HUES64 (cell line): ENCODE measurements at regions not wholly inside any gene's neighbourhood (a gene's known extent, or its start where the extent isn't known, plus 50 kb on each side); places are given as distances from the start of the nearest gene placed in this dataset.
"Not testable (repeated sequence)": the region's sequence is repeated elsewhere in the genome, so short reads cannot be mapped to it uniquely, and the experiment has no call there.

ENCODE experiments used
- H3K27ac ChIP-seq: 2 replicates; pipeline ENCODE4 v1.7.0; 2013; ENCODE audit warnings: low read depth, low read length, inconsistent platforms
- H3K27me3 ChIP-seq: 2 replicates; pipeline ENCODE4 v1.6.1; 2013; ENCODE audit warnings: mild to moderate bottlenecking, low read length; ENCODE audit not compliant: insufficient read depth
- H3K36me3 ChIP-seq: 2 replicates; pipeline ENCODE4 v1.6.1; 2013; ENCODE audit warnings: mild to moderate bottlenecking, low read length; ENCODE audit not compliant: insufficient read depth
- H3K4me1 ChIP-seq: 2 replicates; pipeline ENCODE4 v1.6.1; 2013; ENCODE audit warnings: mild to moderate bottlenecking, low read length, moderate library complexity; ENCODE audit not compliant: insufficient read depth
- H3K4me3 ChIP-seq: 2 replicates; pipeline ENCODE4 v1.5.1; 2013; ENCODE audit warnings: mild to moderate bottlenecking, low read length, moderate library complexity
- H3K9ac ChIP-seq: 2 replicates; pipeline ENCODE4 v1.6.1; 2013; ENCODE audit warnings: mild to moderate bottlenecking, low read depth, low read length
- H3K9me3 ChIP-seq: 2 replicates; pipeline ENCODE4 v1.6.1; 2013; ENCODE audit warnings: low read depth, low read length; ENCODE audit not compliant: insufficient read depth
- WGBS: fragments of 150-250, 120-280 bp; methylation state at CpG from one replicate; pipeline ENCODE4 v1.1.7; 2013; ENCODE audit warnings: missing lambda C conversion rate; 5-methylcytosine and 5-hydroxymethylcytosine counted together

DNA sequence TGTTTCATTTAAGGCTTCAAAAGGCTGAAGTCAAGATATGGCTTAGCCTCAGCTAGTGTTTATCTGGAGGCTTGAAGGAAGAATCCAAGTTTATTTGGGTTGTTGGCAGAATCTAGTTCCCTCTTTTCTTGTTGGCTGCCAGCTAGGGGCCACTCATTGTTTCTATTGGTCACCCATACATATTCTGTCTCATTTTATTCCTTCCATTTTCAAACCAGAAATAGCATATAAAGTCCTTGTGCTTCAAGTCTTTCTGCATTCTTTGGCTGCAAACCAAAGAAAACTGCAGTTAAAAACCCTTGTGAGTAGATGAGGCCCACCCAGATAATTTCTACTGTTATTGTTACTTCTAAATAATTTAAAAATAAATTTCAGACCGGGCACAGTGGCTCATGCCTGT is 301.7 kb downstream of the OXSM start:
- peaks cover 29% of the 10 kb centered on the region for H3K9me3 ChIP-seq
- H3K27ac ChIP-seq, result no peak overlapping the region
- H3K27me3 ChIP-seq, result no peaks in the 10 kb centered on the region
- H3K36me3 ChIP-seq, result no peaks in the 10 kb centered on the region
- no peaks in the 10 kb centered on the region for H3K4me1 ChIP-seq
- H3K4me3 ChIP-seq, result no peak overlapping the region
- WGBS, result no CpG with 5 or more reads among the region's 1 CpG
- H3K9ac ChIP-seq, result no peak overlapping the region

DNA sequence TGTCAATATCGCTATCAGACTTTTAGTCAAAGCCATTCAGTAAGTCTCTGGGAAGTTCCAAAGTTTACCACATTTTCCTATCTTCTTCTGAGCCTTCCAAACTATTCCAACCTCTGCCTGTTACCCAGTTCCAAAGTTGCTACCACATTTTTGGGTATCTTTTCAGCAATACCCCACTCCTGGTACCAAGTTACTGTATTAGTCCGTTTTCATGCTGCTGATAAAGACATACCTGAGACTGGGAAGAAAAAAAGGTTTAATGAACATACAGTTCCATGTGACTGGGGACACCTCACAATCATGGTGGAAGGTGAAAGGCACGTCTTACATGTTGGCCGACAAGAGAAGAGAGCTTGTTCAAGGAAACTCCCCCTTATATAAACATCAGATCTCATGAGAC is 307.2 kb downstream of the OXSM start:
- H3K27me3 ChIP-seq, H3K9ac ChIP-seq, H3K36me3 ChIP-seq, H3K27ac ChIP-seq, H3K4me3 ChIP-seq, H3K4me1 ChIP-seq: not testable (repeated sequence)
- 93% methylated on average over 4 of the region's 4 CpGs for WGBS
- H3K9me3 ChIP-seq, result peaks cover 31% of the 10 kb centered on the region

DNA sequence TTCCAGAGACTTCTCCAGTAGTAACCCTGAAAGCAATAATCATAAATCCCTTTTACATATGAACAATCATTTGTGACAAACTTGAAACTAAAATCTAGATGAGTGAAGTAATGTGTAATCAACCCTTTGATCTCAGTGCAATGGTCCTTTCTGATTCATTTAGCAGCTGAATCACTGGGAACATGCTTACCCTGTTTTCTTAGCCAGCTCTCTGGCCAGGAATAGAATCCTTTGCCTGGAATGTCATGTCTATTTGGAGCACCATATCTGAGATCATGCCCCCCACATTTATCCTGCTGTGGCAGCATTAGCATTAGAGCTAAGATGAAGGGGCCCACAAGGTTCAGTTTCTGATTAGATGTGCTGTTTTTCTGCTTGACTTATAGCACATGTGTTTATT is 309.8 kb downstream of the OXSM start:
- peaks cover 2% of the 10 kb centered on the region; the same call in 1 of the 2 replicates for H3K4me1 ChIP-seq
- no peaks in the 10 kb centered on the region for H3K36me3 ChIP-seq
- no peak overlapping the region for H3K27ac ChIP-seq
- peaks cover 24% of the 10 kb centered on the region for H3K9me3 ChIP-seq
- H3K27me3 ChIP-seq, result no peaks in the 10 kb centered on the region
- no peak overlapping the region for H3K9ac ChIP-seq
- H3K4me3 ChIP-seq, result no peak overlapping the region

DNA sequence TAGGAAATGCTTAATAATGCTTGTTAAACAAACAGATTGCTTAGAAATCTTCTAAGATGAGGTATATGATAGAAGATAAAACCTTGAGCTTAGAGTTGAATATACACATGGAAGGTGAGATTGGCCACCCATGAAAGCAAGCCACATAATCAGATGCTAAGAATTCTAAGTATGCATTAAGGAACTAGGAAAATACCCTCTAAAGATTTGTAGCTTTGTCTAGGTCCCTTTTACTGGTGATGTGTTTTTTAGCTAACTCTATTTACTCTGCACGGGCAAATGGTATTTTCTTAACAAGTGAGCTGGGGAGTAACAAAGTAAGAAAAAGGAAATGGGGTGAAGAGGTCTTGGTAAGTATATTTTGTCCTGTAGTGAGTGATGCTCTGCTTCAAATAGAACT is 310.3 kb downstream of the OXSM start:
- Histone ChIP-seq H3K27ac (no peak overlapping the region), H3K9me3 (peaks cover 20% of the 10 kb centered on the region), H3K27me3 (no peaks in the 10 kb centered on the region), H3K4me3 (no peak overlapping the region), H3K36me3 (no peaks in the 10 kb centered on the region), H3K4me1 (peaks cover 7% of the 10 kb centered on the region; the same call in 1 of the 2 replicates), H3K9ac (no peak overlapping the region)
- WGBS, result 94% methylated on average over 1 of the region's 1 CpG

DNA sequence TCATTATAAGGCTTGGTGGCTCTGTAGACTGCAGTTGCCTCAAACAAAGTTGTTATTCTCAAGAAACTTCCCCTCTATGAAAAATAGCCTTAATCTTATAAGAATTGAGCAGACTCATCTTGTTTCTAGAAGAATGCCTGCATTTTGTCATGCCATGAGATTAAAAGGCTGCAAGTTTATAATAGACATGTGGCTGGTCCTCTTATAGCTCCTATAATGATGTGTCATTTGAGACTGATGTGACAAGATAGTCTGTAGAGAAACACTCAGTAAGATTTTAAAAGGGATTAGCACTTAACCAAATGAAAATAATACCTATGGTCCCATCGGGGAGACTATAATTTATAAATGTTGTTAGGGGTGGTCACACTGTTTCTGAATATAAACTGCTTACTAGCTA is 312.5 kb downstream of the OXSM start:
- peaks cover 16% of the 10 kb centered on the region for H3K4me1 ChIP-seq
- H3K4me3 ChIP-seq, result no peak overlapping the region
- no peaks in the 10 kb centered on the region for H3K36me3 ChIP-seq
- H3K9me3 ChIP-seq, result peaks cover 9% of the 10 kb centered on the region
- no peaks in the 10 kb centered on the region for H3K27me3 ChIP-seq
- H3K9ac ChIP-seq, result no peak overlapping the region
- H3K27ac ChIP-seq, result no peak overlapping the region
- no CpG with 5 or more reads among the region's 1 CpG for WGBS

DNA sequence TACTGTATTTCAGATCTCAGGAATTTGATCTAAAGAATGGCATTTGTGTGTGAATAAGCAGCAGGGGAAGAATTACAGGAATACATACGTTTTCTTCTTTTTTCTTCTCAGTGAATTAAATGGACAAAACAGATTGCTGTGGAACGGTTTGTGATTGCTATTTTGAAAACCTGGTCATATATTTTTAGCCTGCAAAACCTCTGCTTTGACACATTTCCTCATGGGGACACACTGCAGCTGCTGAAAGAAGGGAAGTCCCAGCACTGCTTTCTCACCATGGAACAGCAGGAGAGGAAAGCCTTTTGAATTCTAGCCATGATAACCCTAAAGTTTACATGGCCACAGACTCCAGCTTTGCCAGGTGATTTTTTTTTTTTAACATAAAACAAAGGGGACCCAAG is 315.0 kb downstream of the OXSM start:
- 60% methylated on average over 2 of the region's 2 CpGs for WGBS
- Histone ChIP-seq H3K36me3 (no peaks in the 10 kb centered on the region), H3K4me1 (peaks cover 16% of the 10 kb centered on the region), H3K9ac (no peak overlapping the region), H3K27me3 (no peaks in the 10 kb centered on the region), H3K4me3 (no peak overlapping the region), H3K27ac (no peak overlapping the region), H3K9me3 (no peaks in the 10 kb centered on the region)

DNA sequence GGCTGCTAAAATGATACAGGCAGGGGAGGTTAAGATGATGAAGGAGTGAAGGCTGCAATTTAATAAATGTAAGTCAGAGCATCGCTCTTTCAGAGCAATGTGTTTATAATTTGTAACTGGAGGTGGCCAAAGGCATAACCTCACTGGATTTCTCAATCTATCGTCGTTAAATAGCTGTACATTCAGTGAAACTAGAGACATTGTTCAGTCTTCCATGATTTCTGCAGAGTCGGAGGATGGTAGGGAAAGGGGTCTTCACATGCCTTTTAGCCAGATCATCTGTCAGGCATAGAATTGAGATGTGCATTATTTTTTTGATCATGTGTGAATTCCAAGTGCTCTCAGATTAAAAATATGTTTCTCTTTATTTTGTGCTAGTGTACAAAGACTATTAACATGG is 315.4 kb downstream of the OXSM start:
- no peak overlapping the region for H3K9ac ChIP-seq
- H3K27ac ChIP-seq, result no peak overlapping the region
- WGBS, result 91% methylated on average over 4 of the region's 4 CpGs
- no peaks in the 10 kb centered on the region for H3K27me3 ChIP-seq
- H3K4me1 ChIP-seq, result peaks cover 16% of the 10 kb centered on the region
- no peaks in the 10 kb centered on the region for H3K36me3 ChIP-seq
- H3K9me3 ChIP-seq, result no peaks in the 10 kb centered on the region
- no peak overlapping the region for H3K4me3 ChIP-seq

DNA sequence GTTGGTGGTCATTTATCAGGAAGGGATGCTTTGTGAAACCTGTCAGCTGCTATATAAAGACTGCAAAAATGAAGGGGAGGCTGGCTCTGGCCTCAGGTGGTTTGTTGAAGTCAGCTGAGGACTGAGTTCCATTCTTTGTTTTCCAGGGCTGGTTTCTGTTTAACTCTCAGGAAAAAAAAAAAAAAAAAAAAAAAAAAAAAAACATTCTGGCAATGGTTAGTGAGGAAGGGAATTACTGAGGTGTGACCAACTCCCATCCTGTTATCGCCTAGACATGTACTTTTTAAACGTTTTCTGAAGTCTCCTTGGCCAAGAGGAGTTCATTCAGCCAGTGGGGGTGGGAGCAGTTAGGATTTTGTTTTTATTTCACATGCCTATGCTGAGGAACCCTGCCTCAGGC is 316.3 kb downstream of the OXSM start:
- H3K27ac ChIP-seq, result no peak overlapping the region
- no peaks in the 10 kb centered on the region for H3K27me3 ChIP-seq
- H3K4me1 ChIP-seq, result peaks cover 16% of the 10 kb centered on the region
- no peak overlapping the region for H3K9ac ChIP-seq
- 68% methylated on average over 2 of the region's 2 CpGs for WGBS
- H3K4me3 ChIP-seq, result no peak overlapping the region
- H3K9me3 ChIP-seq, result no peaks in the 10 kb centered on the region
- no peaks in the 10 kb centered on the region for H3K36me3 ChIP-seq

DNA sequence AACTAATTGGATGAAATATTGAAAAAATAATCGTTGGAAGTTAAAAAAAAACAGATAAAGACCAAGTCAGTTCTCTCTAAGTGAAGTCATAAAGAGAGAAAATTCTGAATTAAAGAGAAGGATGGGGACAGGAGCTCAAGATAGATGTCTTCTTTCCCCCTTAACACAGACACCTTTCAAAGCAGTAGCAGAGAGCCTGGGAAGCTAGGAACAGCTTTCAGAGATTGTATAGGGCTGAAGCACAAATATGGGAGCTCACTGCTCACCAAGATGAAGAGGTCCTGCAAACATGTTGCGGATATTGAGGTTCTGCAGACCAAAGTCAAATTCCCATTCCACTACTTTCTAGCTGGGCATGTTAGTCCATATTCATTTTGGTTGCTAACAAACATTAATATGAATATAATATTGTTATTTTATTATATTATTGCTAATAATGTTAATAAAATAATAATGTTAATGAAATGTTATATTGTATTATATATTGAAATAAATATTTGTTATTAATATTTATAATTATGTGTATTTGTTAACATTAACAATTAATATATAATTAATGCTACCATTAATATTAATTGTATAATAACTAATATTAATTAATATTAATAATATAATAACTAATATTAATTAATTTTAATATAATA is 319.1 kb downstream of the OXSM start:
- no peaks in the 10 kb centered on the region for H3K9me3 ChIP-seq
- peaks cover 16% of the 10 kb centered on the region for H3K4me1 ChIP-seq
- WGBS, result 83% methylated on average over 2 of the region's 2 CpGs

DNA sequence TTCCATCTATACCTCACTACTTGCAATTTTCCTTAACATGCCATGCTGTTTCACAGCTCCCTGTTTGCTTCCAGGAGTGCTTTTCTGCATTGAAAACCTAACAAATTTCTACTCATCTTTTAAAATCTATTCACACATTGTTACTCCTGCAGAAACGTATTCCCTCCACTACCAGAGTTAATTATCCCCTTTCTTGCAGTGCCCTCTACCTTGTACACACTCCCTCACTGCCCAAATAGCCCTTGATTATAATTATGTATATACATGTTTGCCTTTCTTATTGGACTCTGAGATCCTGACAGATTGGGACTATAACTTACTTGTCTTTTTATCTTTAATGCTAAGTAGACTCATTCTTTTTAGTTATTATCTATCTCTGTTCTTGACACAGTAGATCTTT is 325.0 kb downstream of the OXSM start:
- Histone ChIP-seq H3K9me3 (no peaks in the 10 kb centered on the region; the same call in 1 of the 2 replicates), H3K4me3 (no peak overlapping the region), H3K27ac (no peak overlapping the region), H3K27me3 (no peaks in the 10 kb centered on the region), H3K9ac (no peak overlapping the region), H3K36me3 (no peaks in the 10 kb centered on the region), H3K4me1 (no peaks in the 10 kb centered on the region)
- 90% methylated on average over 1 of the region's 1 CpG for WGBS

More for the DNA sequence above, 319.1 kb downstream of the OXSM start:
- Histone ChIP-seq H3K36me3 (no peaks in the 10 kb centered on the region), H3K4me3 (no peak overlapping the region), H3K27me3 (no peaks in the 10 kb centered on the region), H3K27ac (no peak overlapping the region), H3K9ac (no peak overlapping the region)

DNA sequence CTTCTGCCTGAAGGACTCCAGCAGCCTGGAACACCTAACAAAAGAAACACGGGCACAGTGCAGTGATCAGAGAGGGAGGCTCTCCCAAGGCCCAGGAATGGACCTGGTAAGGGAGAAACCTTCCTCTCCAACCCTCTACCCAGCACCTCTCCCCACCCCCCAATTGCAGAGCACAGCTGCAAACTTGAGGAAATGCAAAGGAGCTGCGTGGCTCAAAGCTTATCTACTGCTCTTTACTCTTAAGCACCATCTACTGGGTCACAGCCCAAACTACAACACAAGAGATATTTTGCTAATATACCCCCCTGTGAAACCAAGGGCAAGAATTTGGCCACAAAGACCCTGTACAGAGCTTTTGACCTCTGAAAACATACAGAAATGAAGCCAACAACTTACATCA is 328.3 kb downstream of the OXSM start:
- no peak overlapping the region for H3K4me3 ChIP-seq
- 40% methylated on average over 2 of the region's 2 CpGs for WGBS
- no peaks in the 10 kb centered on the region for H3K27me3 ChIP-seq
- H3K4me1 ChIP-seq, result no peaks in the 10 kb centered on the region
- H3K9me3 ChIP-seq, result no peaks in the 10 kb centered on the region; the same call in 1 of the 2 replicates
- no peak overlapping the region for H3K27ac ChIP-seq
- no peak overlapping the region for H3K9ac ChIP-seq
- H3K36me3 ChIP-seq, result no peaks in the 10 kb centered on the region

DNA sequence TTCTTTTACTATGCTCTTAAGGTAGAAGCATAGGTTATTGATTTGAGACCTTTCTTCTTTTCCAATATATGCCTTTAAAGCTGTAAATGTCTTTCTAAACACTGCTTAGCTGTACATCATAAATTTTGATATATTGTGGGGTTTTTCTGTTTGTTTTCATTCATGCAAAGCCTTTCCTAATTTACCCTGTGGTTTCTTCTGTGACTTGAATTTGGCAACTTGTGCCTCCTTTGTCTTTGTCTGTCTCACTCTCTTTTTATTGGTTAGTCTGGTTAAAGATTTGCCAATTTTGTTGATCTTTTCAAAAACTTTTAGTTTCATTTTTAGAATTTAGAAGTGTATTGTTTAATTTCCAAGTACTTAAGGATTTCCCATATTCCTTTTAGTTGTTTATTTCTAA is 343.1 kb downstream of the OXSM start:
- no peak overlapping the region for H3K9ac ChIP-seq
- H3K4me1 ChIP-seq, result no peaks in the 10 kb centered on the region
- H3K4me3 ChIP-seq, result no peak overlapping the region
- H3K36me3 ChIP-seq, result no peaks in the 10 kb centered on the region
- H3K27ac ChIP-seq, result no peak overlapping the region
- H3K9me3 ChIP-seq, result no peaks in the 10 kb centered on the region
- no peaks in the 10 kb centered on the region for H3K27me3 ChIP-seq
